Stimulated activated CD4-positive, alpha-beta T cell treated with anti-CD3 and anti-CD28 coated beads, Interleukin-12 subunit alpha, Interleukin-12 subunit beta, amount 100 ng/mL, for 48 hours (primary cell): ENCODE measurements at regions not wholly inside any gene's neighbourhood (a gene's known extent, or its start where the extent isn't known, plus 50 kb on each side); places are given as distances from the start of the nearest gene placed in this dataset.

Experiments
- DNase-seq, 3 donors: peaks; one replicate each; pipeline ENCODE4 v3.0.0-alpha.2; 2020; ENCODE audit warnings: low read depth in 2 of 3, low spot score in 1 of 3

GRCh38 chr16:72517154-72517553 lies 345.2 kb upstream of the PMFBP1 start:
- no peak for DNase-seq

DNA sequence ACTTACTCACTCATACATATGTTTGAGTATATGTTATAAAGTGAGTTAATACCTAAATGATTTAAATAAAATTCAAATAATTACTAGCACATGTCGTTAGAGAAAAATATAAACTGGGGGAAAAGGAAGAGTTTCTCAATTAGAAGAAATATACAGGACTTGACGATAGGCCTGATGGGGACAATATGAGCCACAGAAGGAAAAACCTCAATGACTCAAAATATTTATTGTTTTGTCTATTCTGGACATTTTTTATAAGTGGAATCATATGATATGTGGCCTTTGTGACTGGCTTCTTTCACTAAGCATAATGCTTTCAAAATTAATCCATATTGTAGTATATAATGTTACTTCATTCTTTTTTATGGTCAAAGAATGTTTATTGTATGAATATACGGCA lies 339.2 kb upstream of the PMFBP1 start:
- no peak for DNase-seq

DNA sequence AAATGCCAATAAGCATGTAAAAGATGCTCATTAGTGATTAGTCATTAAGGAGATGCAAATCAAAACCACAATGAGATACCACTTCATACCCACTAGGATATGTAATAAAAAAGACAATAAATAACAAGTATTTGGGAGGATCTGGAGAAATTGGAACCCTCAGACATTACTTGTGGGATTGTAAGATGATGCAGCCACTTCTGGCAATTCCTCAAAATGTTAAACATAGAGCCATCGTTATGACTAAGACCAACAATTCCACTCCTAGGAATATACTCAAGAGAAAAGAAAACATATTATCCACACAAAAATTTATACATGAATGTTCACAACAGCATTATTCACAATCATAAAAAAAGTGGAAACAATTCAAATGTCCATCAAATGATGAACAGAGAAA lies 336.2 kb upstream of the PMFBP1 start:
- DNase-seq = no peak

DNA sequence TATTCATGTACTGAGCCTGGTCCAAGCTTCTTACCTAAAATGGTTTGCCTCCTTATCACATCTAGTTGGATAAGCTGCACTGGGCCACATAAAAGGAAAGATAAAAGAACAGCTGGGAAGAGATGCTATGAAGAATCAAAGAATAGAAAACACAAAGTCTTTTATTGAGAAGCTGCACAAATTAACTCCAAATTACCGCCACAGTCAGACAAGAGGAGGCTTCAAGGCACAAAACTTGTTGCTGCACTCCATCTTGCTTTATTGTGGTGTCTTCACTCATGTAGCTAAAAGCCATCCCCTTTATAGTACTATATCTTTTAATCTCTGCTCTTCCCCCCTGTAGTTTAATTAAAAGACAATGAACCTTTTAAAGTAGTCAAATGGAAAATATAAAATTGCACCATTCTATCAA lies 330.6 kb upstream of the PMFBP1 start:
- DNase-seq = no peak

DNA sequence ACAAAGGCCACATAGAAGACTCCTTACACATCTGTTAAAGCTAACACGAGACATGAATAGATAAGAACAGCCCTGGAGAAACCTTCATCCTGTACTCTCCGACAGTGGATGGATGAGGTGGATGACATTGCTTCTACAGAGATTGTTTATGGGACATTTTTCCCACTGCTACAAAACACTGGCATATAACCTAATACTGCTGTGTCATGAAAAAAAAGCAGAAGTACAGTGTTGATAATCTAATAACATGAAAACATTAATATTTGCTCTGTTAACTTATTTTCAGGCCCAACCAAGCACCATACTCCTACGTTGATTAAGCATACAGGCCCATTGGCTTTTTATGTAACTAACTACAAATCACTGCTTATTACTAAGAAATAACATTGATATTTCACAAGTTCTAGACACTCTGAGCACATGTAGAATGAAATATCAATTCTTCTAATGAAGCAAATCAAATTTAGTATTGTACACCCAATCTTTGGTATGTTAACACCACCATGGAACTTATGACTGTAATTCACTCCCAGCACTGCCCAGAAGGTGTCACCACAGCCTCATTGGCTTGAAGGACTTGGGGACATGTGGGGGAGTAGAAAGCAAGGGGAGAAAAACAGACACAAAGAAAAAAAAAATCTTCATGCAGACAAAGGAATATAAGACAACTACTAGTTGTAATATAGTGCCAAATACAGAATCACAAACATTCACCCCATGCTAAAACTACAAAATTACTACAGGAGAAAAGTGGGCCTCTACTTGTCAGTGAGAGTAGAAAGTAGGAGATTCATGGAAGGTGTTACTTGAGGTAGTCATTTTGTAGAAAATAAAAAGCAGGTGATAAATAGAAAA lies 330.0 kb upstream of the PMFBP1 start:
- peak; percentile 5 to 25 (median 7) for DNase-seq

DNA sequence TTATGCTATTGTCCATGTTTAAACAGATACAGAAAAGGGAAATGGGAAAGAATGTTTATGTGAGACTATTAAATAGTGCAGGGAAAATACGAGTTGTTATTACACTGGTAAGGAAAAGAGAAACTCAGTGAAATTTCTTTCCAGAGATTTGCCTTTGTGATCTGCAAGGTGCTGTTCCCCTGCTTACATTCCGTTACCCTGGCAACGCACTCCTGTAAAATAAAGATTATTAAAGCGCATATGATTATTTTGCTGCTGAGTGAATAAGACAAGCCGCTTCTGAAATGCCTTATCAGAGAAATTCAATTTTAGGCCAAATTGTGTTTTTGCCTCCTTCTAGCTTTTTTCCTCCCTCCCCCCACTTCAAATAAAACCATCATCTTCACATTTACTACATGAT lies 328.6 kb upstream of the PMFBP1 start:
- no peak for DNase-seq

DNA sequence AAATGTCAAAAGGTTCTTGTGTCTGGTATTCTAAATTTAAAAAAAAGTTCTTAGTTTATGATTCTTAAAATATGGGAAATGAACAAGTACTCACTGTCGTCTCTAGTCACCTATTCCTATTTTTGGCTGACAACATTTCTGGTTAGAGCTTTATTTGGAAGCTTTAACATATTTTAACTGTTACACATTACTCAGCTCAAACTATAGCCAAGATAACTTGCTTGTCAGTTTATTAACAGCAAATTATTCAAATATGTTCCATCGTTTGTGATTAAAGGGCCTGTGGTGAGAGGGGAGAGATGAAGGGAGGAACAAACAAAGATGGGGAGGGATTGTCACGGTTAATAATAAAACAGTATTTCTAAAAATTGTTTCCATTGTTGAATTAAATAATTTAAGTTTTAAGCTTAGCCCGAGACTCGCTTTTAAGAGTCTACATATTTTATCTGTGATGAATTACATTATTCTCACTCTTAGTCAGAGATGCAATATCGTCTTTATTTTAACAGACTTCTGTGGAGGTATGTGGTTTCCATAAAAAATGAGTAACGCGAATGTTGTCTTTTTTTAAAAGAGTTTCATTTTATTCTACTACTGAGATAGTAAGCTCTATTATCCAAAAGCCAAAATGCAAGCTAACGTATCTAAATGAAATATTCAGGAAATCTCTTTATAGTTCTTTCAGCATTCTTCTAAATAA lies 321.9 kb upstream of the PMFBP1 start:
- no peak for DNase-seq

- DNase-seq = no peak
Observed at GRCh38 chr16:72487283-72487682, 315.3 kb upstream of the PMFBP1 start.

DNA sequence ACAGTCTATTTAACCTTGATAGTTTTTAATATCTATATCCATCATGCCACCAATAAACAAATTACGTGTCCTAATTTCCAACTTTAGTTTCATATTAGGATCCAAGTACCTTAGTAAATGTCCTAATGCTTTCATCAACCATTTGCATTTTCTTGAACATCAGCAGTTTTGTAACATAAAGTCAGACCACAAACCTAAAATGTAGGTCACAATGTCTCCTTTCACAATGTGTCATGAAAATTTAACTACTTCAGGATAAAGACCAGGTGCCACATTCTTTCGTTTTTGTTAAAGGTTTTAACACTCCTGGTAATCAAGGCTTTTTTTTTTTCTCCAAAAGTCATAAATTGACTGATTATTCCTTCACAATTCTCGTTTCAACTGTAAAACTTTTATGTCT lies 310.7 kb upstream of the PMFBP1 start:
- DNase-seq = no peak

DNA sequence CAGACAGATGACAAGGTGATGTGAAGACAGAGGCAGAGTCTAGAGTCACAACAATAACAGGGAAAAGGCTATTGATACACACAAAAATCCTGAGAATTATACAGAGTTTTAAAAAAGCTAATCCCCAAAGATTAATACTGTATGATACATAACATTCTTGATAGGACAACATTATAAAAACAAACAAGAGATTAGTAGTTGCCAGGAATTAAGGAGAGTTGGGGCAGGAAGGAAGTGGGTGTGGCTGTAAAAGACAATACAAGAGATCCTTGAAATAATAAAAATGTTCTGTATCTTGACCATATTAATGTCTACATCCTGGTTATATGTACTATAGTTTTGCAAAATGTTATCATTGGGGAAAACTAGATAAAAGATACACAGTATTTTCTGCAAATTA lies 309.5 kb upstream of the PMFBP1 start:
- no peak for DNase-seq

DNA sequence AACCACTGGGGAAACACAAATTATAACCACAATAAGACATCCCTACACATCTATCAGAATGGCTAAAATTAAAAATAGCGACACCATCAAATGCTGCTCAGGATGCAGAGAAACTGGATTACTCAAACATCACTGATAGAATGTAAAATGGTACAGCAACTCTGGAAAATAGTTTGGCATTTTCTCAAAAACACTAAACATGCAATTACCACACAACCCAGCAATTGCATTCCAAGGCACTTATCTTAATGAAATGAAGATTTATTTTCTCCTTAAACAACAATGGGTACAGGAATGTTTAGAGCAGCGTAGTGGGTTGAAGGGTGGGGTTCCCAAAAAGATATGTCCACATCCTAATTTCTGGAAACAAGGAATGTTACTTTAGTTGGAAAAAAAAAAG lies 309.0 kb upstream of the PMFBP1 start:
- DNase-seq = no peak

DNA sequence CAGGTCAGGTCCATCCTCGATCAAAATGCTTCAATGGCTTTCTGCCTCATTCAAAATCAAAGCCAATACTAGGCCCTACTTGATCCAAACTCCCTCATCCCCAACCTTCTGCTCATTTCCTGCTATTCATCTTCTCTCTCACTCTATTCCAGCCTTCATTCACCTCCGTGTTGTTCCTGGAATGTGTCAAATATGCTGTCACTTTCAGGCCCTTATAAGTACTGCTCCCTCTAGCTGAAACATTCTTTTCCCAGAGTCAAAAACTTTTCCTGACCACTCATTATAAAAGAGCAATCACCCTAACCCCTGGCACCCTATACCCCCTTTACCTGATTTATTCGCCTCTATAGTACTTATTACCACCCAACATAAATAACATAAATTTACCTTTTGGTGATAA lies 303.7 kb upstream of the PMFBP1 start:
- no peak for DNase-seq

- no peak for DNase-seq
Observed at GRCh38 chr16:72474501-72475123, 302.7 kb upstream of the PMFBP1 start.

DNA sequence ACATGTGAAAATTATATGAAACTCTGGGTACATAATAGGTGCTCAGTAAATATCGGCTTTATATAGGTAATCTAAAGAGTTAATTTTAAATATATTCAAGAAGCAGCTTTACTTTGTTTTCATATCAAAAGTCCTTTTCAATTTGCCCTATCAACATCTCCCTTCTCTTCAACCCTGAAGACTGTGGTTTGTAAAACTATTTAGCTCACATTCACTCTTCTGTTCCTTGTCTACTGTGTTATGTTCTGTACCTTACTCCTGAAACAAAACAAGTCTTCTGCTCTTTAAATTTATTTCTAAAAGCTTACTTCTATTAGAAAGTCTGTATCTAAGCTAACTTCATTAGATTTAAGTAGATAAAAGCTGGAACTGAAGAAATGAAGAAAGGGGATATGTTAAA lies 301.7 kb upstream of the PMFBP1 start:
- DNase-seq = no peak

- DNase-seq = no peak
Observed at GRCh38 chr16:72471317-72471924, 299.5 kb upstream of the PMFBP1 start.

DNA sequence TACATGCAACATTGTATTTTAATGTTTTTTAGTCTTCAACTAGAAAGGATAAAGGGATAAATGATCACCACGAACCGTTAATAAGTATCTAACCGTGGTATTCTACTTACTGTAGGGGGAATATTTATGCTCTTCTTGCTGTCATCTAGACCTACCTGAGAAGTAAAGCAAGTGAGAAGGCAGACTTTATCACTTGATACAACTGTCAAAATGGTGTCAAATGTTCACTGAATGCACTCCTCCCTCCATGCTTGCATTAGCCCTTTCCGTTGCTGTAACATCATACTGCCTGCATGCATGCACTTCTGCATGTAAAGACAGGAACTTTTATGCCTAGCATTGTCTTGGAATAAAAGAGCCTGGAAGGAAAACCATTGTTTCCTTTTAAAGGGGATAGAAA lies 298.6 kb upstream of the PMFBP1 start:
- DNase-seq = no peak

DNA sequence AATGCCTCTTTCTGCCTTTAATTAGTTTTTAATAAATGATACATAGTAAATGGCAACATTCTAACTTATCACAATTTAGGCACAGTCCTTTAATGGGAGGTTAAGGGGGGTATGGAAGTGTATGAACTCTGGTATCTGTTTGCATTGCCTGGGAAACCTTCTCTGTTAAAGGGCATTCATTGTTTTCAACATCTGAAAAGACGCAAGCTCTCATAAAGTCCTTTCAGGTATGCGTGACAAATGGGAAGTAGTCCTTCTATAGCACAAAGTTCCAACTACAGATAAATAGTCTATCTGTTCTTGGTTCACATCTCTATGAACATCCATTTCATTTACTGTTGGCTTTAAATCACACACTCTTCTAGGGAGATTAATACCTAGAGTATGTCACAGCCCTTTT lies 298.0 kb upstream of the PMFBP1 start:
- DNase-seq = no peak

DNA sequence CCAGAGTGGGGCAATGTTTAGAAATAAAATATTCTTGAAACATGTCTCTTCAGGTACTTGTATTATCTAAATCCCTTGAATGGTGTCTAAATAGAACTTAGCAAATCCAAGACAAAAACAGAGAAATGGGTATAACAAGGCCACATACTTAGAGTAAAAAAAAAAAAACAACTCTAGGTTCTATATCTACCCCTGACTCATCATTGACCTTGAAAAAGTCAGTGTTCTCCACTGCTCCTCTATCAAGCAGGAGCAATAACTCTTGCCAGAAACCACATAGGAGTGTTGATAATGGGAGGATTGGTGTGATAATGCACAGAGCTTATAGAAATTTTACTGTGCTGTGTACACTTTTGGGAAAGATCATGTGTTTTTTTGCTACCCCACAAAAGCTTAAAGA lies 296.6 kb upstream of the PMFBP1 start:
- DNase-seq = no peak

GRCh38 chr16:72467157-72467759 lies 295.3 kb upstream of the PMFBP1 start:
- DNase-seq = no peak

- DNase-seq = no peak
Observed at GRCh38 chr16:72464597-72465368, 292.8 kb upstream of the PMFBP1 start.

- no peak for DNase-seq
Observed at GRCh38 chr16:72464052-72464451, 292.1 kb upstream of the PMFBP1 start.
